Mesothelial cell of epicardium (in vitro differentiated cells): ENCODE measurements at regions not wholly inside any gene's neighbourhood (a gene's known extent, or its start where the extent isn't known, plus 50 kb on each side); places are given as distances from the start of the nearest gene placed in this dataset.

Experiments used
- DNase-seq, 2 experiments: peaks; one replicate each; pipeline ENCODE4 v3.0.0; 2021; ENCODE audit warnings: low spot score in 2 of 2; ENCODE audit not compliant: unreplicated experiment in 2 of 2
- H3K27ac Mint-ChIP-seq: 2 replicates; pipeline ENCODE4 v1.8.0; 2021; ENCODE audit warnings: mixed read lengths
- H3K27me3 Mint-ChIP-seq: 2 replicates; pipeline ENCODE4 v1.8.0; 2021; ENCODE audit warnings: low read depth, mixed read lengths
- H3K36me3 Mint-ChIP-seq: 2 replicates; pipeline ENCODE4 v1.8.0; 2021; ENCODE audit warnings: mixed read lengths
- H3K4me1 Mint-ChIP-seq: 2 replicates; pipeline ENCODE4 v1.8.0; 2021; ENCODE audit warnings: mixed read lengths
- H3K4me3 Mint-ChIP-seq: 2 replicates; pipeline ENCODE4 v1.8.0; 2021; ENCODE audit warnings: mild to moderate bottlenecking, moderate library complexity, mixed read lengths
- H3K9me3 Mint-ChIP-seq: 2 replicates; pipeline ENCODE4 v1.8.0; 2021; ENCODE audit warnings: mixed read lengths
- CTCF ChIP-seq: fragments of 200-600 bp; sonication (generic); IDR thresholded peaks from one replicate; pipeline ENCODE4 v1.5.0; 2021; ENCODE audit warnings: antibody characterized with exemption; ENCODE audit not compliant: unreplicated experiment

GRCh38 chr6:72553531-72554511 is 68.0 kb upstream of the KCNQ5 start:
- Mint-ChIP-seq H3K36me3 (no peaks in the 10 kb centered on the region), H3K9me3 (no peaks in the 10 kb centered on the region), H3K4me3 (no peak overlapping the region), H3K27ac (no peak overlapping the region), H3K27me3 (no peaks in the 10 kb centered on the region), H3K4me1 (peaks cover 2% of the 10 kb centered on the region)
- TF ChIP-seq CTCF = no peak
- no peak for DNase-seq

GRCh38 chr6:72554761-72555221 is 67.1 kb upstream of the KCNQ5 start:
- no peak for DNase-seq
- Mint-ChIP-seq H3K27me3 (no peaks in the 10 kb centered on the region), H3K4me1 (peaks cover 2% of the 10 kb centered on the region), H3K36me3 (no peaks in the 10 kb centered on the region), H3K9me3 (no peaks in the 10 kb centered on the region), H3K4me3 (no peak overlapping the region), H3K27ac (no peak overlapping the region)
- no peak for TF ChIP-seq CTCF

- Mint-ChIP-seq H3K9me3 (no peaks in the 10 kb centered on the region), H3K27ac (no peak overlapping the region), H3K4me1 (peaks cover 13% of the 10 kb centered on the region), H3K27me3 (no peaks in the 10 kb centered on the region), H3K36me3 (no peaks in the 10 kb centered on the region), H3K4me3 (no peak overlapping the region)
- no peak for DNase-seq
- no peak for TF ChIP-seq CTCF
Observed at GRCh38 chr6:72559067-72559466, 62.8 kb upstream of the KCNQ5 start.

- Mint-ChIP-seq H3K4me3 (no peak overlapping the region), H3K9me3 (no peaks in the 10 kb centered on the region), H3K36me3 (no peaks in the 10 kb centered on the region), H3K27me3 (no peaks in the 10 kb centered on the region), H3K4me1 (peaks cover 12% of the 10 kb centered on the region), H3K27ac (no peak overlapping the region)
- DNase-seq = no peak
- no peak for TF ChIP-seq CTCF
Observed at GRCh38 chr6:72559555-72559954, 62.3 kb upstream of the KCNQ5 start.

- Mint-ChIP-seq H3K27ac (no peak overlapping the region), H3K36me3 (no peaks in the 10 kb centered on the region), H3K27me3 (no peaks in the 10 kb centered on the region), H3K4me1 (peaks cover 12% of the 10 kb centered on the region), H3K9me3 (no peaks in the 10 kb centered on the region), H3K4me3 (no peak overlapping the region)
- no peak for DNase-seq
- TF ChIP-seq CTCF = peak; percentile 49
Observed at GRCh38 chr6:72560721-72561593, 60.9 kb upstream of the KCNQ5 start.
